ENCODE measurements at regions not wholly inside any gene's neighbourhood (a gene's known extent, or its start where the extent isn't known, plus 50 kb on each side); places are given as distances from the start of the nearest gene placed in this dataset.
"Not testable (repeated sequence)": the region's sequence is repeated elsewhere in the genome, so short reads cannot be mapped to it uniquely, and the experiment has no call there.

DNA sequence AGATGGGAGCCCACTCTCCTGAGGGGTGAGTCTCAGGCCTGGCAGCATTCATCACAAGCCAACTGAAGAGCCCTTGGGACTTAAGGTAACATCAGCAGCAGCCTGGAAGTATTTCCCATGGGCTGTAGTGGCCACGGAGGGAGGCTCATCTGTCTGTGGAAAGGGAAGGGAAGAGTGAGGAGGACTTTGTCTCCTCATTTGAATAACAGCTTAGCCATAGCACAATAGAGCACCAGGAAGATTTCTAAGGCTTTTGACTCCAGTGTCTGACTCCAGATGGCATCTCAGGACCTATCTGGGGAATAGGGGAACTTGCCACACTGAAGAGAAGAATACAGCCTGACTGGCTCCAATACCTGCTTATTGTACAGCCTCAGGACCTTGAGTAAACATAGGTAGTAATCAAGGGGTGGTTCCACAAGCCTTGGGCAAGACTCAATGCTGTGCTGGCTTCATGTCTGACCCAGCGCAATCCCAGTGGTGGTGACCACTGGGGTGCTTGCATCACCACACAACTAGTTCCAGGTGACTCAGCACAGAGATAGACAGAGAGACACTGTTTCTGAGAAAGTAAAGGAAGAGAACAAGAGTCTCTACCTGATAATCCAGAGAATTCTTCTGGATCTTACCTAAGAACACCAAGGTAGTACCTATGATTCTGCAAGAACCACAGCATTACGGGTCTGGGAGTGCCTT lies 510.5 kb upstream of the CCDC179 start:
- no peak for DNase-seq (ENCODE audit: low spot score)

DNA sequence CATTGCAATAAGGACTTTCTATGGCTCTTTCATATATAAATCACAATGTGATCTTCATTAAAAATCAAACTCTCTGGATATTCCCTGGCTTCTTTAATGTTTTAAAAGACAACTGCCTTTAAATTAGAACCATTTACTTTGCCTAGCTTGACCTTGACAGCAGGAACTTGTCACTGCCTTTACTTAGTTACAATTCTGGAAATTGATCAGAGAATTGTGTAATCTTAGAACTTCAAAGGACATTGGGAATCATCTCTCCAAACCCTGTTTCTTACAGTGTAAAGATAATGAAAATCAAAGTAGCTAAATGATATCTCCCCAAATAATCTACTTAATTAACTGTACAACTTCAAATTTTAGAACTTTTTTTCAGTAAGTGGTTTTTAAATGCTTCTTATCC lies 517.6 kb upstream of the CCDC179 start:
- no peak for DNase-seq (ENCODE audit: low spot score)

DNA sequence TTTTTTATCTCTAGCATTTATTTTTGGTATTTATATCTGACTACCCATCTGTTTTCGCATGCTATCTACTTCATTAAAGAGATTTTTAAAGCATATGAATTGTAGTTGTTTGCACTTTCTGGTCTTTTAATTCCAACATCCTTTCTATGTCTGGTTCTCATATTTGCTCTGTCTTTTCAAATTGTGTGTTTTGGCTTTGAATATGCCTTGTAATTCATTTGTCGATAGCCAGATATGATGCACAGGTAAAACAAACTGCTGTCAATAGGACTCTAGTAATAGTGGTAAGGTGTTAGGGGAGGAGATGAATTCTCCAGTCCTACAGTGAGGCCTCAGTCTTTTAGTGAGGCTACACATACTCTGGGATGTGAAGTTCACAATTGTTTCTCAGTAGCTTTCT lies 530.8 kb upstream of the CCDC179 start:
- DNase-seq (ENCODE audit: low spot score), result no peak

DNA sequence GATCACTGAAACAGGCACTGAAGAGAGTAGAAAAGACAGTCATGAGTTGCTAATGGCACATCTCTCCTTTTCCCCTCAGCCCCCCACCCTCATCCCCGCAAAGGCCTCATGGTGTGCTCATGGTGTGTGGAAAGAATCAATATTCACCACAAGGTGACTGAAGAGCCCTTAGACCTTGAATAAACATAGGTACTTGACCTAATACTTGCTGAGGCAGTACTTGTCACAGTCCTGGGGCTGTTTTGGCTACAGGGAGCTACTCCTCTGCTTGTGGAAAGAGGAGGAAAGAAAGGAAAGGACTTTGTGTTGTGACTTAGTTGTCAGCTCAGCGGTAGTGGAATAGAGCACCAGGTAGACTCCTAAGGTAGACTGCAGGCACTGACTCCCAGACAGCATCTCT lies 537.8 kb upstream of the CCDC179 start:
- no peak for DNase-seq (ENCODE audit: low spot score)

DNA sequence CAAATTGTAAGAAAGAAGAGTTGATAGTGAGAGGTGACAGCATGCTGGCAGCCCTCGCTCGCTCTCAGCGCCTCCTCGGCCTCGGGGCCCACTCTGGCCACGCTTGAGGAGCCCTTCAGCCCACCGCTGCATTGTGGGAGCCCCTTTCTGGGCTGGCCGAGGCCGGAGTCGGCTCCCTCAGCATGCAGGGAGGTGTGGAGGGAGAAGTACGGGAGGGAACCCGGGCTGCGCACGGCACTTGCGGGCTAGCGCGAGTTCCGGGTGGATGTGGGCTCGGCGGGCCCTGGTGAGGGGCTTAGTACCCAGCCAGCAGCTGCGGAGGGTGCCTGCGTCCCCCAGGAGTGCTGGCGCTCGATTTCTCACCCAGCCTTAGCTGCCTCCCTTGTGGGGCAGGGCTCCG lies 539.7 kb upstream of the CCDC179 start:
- DNase-seq (ENCODE audit: low spot score), result no peak

DNA sequence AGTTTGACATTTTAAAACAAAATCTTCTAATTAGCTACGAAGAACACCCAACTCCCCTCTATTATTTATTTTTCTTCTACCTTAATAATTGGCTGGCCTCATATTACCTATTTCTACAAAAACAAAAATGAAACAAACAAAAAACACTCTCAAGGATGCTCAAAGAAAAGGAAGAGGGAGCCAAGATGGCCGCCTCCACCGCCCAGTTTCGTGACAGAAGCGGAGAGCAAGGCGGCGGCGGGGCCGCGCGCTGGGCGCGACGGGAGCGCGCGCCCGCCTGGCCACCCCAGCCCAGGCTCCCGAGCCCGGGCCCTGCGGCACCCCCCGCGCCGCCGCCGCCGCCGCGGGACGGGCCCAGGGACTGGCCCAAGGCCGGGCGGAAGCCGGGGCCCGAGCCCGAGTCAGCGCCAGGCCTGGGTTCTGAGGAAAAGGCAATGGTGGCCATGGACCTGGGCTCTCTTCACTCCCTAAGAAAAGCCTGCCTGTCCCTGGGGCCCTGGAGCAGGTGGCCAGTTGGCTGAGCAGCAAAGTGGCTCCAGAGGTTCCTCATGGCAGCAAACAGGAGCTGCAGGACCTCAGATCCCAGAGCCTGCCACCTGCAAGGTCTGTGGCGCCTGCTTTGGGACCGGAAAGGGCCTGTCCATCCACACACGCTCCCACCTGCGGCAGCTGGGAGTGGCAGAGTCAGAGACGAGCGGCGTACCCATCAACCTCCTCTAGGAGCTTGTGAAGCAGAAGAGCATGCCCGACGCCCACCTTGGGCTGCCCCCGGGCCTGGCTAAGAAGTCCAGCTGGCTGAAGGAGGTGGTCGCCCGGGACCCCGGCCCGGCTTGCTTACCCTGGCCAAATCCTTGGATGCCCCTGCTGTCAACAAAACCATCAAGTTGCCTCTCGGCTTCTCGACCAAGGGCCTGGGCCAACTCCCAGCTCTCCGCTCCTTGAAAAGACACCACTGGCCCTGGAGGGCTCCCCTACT lies 543.2 kb upstream of the CCDC179 start:
- no peak for DNase-seq (ENCODE audit: low spot score)

DNA sequence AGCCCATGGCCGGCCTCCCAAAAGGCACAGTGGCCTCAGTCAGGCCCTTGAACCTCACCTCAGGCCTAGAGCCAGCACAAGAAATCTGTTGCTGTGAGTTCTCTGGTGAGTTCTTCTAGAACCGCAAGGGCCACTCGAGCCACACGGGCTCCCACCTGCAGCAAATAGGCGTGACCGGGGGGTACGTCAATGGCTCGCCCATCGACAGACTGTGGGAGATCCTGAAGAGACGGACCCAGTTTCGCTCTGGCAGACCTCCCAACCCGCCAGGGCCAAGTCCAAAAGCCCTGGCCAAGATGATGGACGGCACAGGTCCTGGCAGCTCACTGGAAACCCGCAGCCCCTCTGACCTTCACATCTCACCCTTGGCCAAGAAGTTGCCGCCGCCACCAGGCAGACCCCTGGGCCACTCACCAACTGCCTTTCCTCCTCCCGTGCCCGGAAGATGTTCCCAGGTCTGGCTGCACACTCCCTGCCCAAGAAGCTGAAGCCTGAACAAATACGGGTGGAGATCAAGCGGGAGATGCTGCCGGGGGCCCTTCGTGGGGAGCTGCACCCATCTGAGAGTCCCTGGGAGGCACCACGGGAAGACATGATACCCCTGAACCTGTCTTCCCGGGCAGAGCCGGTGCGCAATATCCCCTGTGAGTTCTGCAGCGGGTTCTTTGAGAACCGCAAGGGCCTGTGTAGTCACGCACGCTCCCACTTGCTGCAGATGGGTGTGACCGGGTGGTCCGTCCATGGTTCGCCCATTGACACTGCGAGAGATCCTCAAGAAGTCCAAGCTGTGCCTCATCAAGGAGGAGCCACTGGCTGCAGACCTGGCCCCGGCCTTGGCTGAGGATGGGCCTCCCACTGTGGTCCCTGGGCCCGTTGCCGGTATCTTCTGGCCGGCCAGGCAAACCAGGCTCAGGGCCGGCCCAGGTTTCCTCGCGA lies 544.2 kb upstream of the CCDC179 start:
- DNase-seq (ENCODE audit: low spot score), result no peak

DNA sequence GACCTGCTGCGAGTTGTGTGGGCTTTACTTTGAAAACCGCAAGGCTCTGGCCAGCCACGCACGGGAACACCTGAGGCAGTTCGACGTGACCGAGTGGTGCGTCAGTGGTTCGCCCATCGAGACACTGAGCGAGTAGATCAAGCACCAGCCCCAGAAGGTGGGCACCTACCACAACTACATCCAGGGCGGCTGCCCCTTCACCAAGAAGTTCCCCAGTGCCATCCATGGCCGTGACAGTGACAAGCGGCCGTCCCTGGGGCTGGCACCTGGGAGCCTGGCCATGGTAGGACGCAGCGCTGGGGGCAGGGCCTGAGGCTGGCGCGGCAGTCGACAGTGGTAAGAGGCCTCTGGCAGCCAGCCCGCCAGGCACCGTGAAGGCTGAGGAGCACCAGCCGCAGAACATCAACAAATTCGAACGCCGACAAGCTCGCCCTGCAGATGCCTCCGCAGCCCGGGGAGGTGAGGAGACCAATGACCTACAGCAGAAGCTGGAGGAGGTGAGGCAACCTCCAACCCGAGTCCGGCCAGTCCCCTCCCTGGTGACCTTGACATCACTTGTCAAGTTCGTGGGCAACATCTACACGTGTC lies 545.2 kb upstream of the CCDC179 start:
- no peak for DNase-seq (ENCODE audit: low spot score)

DNA sequence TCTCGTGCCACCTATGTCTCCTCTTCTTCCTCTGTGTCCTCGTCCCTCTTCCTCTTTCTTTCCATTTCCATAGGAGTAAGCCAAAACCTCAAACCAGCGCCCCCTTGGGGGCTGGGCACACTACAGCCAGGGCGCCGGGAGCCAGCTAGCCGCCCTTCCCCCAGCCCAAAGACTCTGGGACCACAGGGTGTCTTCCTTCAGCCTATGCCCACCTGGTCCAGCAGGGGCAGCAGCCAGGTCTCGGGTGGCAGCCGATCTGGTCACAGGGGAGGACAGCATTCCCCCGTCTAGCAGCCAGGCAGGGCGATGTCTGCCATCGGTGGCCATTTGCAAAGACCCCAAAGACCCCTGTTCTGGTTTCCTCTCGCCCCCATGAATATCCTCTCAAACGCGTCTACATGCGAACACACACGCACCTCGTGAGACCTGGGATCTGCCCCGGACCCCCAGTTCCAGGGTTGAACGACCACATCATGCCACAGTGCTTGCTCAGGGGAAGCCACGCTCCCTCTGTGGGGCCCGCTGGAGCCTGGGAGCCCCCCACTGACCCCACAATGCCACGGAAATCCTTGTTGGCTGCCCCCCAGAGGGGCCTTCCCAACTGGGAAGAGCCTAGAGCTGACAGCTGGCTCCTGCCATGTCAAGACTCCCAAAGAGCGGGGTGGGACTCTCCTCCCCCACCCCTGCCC lies 546.0 kb upstream of the CCDC179 start:
- no peak for DNase-seq (ENCODE audit: low spot score)

DNA sequence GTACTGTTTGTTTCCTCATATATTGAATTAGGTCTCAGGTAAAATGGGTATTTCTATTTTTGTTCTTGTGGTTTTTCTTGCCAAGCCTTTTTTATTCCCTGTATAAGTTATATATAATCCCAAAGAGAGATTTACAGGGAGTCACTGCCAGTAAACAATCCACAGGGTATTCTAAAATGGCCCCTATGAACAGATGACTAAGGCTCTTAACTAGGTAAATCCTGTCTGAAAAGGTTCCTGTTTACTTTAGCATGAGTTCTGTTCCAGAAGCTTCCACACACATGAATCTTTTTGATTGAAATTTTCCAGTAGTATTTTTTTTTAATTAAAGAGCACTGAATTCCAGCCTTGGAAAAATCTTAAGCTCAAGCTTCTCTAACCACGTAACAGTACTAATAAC lies 552.8 kb upstream of the CCDC179 start:
- DNase-seq (ENCODE audit: low spot score), result no peak

DNA sequence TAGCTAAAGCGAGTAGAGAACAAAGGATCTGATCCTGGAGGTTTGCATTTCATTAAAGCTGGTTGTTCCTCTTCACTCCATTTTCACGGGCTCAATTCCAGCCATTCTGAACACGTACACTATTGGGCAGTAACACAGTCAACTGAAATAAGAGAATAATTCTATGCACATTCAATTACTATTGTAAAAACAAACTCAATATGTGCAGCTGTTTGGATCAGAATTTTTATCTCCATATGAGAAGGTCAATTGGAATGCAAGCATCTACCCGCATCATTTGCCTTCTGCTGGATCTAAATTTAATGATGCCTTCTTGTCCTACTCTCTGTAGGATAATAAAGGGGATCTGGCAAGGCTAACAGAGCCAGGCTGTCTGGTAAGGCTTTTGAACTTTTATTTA lies 562.8 kb upstream of the CCDC179 start:
- DNase-seq (ENCODE audit: low spot score), result no peak

DNA sequence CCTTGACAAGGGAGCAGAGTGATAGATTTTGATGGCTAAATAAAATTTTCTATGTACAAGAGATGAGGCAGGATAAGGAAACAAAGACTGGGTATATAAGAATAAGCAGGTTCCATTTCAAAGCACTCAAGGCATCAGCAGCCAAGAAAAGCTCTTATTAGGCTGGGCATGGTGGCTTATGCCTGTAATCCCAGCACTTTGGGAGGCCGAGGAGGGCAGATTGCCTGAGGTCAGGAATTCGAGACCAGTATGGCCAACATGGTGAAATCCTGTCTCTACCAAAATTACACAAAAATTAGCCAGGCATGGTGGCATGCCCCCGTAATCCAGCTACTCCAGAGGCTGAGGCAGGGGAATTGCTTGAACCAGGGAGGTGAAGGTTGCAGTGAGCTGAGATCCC lies 563.4 kb upstream of the CCDC179 start:
- DNase-seq (ENCODE audit: low spot score), result no peak

DNA sequence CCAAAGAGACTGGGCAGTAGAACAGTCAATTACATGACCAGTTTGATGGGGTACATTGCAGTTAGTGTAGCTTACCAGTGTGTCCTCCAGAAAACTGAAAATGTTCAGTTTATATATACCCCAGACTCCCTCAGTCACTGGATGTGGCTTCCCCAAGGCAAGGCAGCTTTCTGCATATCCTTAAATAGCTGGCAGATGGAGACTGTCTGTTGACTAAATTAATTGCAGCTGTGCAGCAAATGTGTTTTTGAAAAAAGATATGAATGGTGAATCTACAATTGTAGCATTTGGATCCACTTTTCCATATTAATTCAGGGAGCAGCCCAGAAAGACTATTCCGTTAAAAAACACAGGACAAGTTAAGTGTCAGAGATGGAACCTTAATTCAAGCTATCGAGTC lies 565.1 kb upstream of the CCDC179 start:
- no peak for DNase-seq (ENCODE audit: low spot score)

DNA sequence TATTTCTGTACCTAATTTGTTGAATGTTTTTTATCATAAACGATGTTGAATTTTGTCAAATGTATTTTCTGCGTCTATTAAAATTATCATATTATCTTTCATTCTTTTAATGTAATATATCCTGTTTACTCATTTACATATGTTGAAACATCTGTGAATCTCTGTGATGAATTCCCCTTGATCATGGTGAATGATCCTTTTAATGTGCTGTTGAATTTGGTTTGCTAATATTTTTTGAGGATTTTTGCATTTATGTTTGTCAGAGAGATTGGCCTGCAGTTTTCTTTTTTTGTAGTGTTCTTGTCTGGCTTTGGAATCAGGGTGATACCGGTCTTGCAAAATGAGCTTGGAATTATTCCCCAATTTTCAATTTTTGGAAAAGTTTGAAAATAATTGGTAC lies 569.3 kb upstream of the CCDC179 start:
- no peak for DNase-seq (ENCODE audit: low spot score)

DNA sequence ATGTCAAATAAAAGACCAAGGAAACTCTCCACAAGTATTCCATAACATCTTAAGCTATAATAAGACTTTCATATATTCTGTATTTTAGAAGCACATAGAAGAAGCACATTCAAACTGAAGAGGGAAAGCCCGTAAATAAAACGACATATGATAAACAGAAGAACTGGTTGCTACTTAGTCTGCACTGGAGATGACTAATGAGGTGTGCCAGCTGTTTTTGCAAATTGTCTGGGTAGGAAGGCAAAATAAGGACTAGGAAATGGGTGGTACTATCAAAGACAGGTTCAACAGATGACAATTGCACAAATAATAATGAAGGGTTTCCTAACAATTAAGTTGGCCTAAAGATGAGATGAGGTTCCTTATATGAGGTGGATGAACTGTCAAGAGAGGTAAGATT lies 593.2 kb upstream of the CCDC179 start:
- DNase-seq (ENCODE audit: low spot score), result no peak

DNA sequence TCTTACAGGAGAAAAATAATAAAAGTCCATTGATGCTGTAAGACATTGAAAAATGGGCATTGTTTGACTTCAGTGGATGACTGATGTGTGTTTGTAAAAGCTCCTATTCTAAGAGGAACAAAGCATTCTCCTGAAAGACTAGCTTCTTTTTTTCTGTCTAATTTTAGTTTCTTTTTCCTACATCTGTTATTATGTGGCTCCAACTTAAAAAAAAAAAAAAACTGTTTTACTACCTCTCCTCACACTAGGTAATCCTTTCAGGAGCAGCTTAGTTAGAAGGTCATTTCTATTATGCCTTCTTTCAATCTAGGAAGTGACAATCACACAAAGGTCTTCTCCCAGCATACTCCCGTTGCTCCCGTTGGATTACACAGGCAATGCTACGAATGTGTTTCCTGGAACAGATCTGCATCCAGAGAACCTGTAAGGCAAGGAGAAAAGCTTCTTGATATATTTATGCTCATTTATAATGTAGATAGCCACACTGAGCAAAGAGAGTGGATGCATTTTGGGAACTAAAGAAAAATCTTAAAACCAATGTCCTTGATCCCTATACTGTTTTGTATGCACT lies 595.1 kb upstream of the CCDC179 start:
- DNase-seq (ENCODE audit: low spot score), result no peak

DNA sequence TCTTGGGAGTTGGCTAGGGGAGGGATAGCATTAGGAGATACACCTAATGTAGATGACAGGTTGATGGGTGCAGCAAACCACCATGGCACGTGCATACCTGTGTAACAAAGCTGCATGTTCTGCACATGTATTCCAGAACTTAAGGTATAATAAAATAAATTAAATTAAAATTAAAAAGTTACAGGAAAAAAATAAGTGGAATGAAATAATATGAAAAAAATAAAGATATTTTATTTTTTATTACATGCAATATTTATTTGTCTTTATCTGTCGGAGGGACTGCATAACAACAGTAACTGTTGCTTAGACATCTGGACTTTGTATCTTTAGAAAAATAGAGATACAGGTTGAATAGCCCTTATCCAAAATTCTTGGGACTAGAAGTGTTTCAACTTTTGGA lies 597.4 kb upstream of the CCDC179 start:
- DNase-seq (ENCODE audit: low spot score), result no peak

DNA sequence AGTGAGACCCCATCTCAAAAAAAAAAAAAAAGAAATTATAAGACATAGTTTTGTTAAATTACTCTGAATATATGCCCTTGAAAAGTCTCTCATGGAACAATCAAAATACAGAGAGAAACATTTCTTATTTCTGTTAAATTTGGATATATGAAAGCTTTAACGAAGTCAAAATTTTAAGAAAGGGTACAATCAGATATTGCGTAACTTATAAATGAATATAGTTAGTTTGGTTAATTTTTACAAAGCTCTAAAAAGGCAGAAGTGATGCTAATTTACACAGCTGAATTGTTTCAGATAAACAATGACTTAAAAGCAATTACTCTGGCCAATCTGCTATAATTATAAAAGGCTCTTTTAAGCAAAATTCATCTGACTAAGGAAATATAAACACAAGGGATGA lies 611.6 kb upstream of the CCDC179 start:
- no peak for DNase-seq (ENCODE audit: low spot score)

DNA sequence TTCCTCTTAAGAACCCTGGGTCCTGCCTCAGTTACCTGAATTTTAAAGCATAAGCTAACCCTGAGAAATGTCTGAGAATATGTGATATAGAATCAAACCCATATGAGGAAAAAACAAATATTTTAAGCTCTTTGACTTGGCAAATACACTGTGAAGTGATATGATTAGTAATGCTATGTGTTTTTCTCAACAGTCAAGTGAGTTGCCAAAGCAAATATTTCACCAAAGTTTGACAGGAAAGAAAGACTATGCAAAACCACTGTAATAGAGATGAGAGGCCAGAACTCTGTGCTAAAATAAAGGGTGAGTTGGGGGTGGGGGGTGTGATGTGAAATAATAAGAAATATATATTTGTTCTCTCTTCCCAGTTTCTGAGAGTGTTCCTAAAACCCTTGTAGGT lies 613.5 kb upstream of the CCDC179 start:
- no peak for DNase-seq (ENCODE audit: low spot score)

DNA sequence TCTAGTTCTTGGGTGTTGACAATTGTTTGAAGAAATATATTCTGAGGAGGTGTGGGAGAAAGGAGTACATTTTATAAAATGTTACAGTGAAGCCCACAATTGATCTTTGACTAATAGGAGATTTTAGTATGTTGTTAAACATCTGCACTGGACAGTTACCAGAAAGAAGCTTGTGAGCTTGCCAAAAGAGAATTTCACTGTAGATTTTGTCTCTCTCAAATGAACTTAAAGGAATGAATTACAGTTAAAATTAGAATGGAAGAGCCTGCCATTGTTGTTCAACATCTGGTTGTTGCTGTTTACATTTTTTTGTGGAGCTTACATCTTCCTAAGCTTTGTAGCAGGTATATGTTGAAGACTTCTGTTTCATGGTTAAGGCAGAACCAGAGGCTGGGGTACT lies 620.5 kb upstream of the CCDC179 start:
- DNase-seq (ENCODE audit: low spot score), result no peak

DNA sequence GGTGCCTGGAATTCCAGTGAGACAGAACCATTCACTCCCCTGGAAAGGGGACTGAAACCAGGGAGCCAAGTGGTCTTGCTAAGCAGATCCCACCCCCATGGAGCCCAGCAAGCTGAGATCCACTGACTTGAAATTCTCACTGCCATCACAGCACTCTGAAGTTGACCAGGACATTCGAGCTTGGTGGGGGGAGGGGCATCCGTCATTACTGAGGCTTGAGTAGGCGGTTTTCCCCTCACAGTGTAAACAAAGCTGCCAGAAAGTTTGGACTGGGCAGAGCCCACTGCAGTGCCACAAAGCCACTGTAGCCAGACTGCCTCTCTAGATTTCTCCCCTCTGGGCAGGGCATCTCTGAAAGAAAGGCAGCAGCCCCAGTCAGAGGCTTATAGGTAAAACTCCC lies 623.9 kb upstream of the CCDC179 start:
- not testable (repeated sequence) for DNase-seq (ENCODE audit: low spot score)

Data from activated CD4-positive, alpha-beta T cell treated with anti-CD3 and anti-CD28 coated beads, Interleukin-2, Interleukin-4, amounts not matched to agents 100 ng/mL and 50 ng/mL, durations not matched to agents 16 hours and 8 hours (primary cell).